ENCODE measurements at regions not wholly inside any gene's neighbourhood (a gene's known extent, or its start where the extent isn't known, plus 50 kb on each side); places are given as distances from the start of the nearest gene placed in this dataset.
A peak's percentile ranks its signal among the peaks of the same experiment; 100 is the strongest.

GRCh38 chr4:124146068-124146467 is 566.5 kb downstream of the ANKRD50 start:
- Histone ChIP-seq H3K4me1 (ENCODE audit: insufficient read depth, low read length) (peaks cover 6% of the 10 kb centered on the region), H3K27ac (ENCODE audit: low read depth, low read length) (no peak overlapping the region), H3K27me3 (ENCODE audit: insufficient read depth, low read length) (no peaks in the 10 kb centered on the region), H3K36me3 (ENCODE audit: insufficient read depth, low read length) (no peaks in the 10 kb centered on the region), H3K79me2 (ENCODE audit: insufficient read depth, low read length) (no peaks in the 10 kb centered on the region), H2AFZ (ENCODE audit: low read depth, low read length) (no peak overlapping the region), H4K20me1 (ENCODE audit: insufficient read depth, low read length) (no peaks in the 10 kb centered on the region), H3K4me3 (ENCODE audit: insufficient read depth, low read depth, low read length) (no peak overlapping the region), H3K9ac (ENCODE audit: low read length) (no peak overlapping the region), H3K9me3 (ENCODE audit: insufficient read depth, low read depth, low read length) (no peaks in the 10 kb centered on the region), H3K4me2 (ENCODE audit: low read length) (no peak overlapping the region)
- H3K9me3 Mint-ChIP-seq (ENCODE audit: unreplicated experiment) = peaks cover 3% of the 10 kb centered on the region
- no peaks in the 10 kb centered on the region for H3K36me3 Mint-ChIP-seq (ENCODE audit: low read depth, unreplicated experiment)
- DNase-seq (ENCODE audit: low read depth) (no peak), FAIRE-seq (no peak)
- H3K4me1 Mint-ChIP-seq (ENCODE audit: low read depth, unreplicated experiment) = no peaks in the 10 kb centered on the region
- no peak overlapping the region for H3K27ac Mint-ChIP-seq (ENCODE audit: unreplicated experiment)
- TF ChIP-seq EZH2 (IDR thresholded peaks at IDR 0.05; ENCODE audit: insufficient read depth, low read length) (no peak), CTCF (IDR thresholded peaks at IDR 0.05; ENCODE audit: insufficient read depth, low read depth, low read length) (no peak)
- H3K27me3 Mint-ChIP-seq (ENCODE audit: low read depth, unreplicated experiment) = peaks cover 1% of the 10 kb centered on the region
- no peak overlapping the region for H3K4me3 Mint-ChIP-seq (ENCODE audit: unreplicated experiment)

- Mint-ChIP-seq H3K27me3 (ENCODE audit: low read depth, unreplicated experiment) (no peaks in the 10 kb centered on the region), H3K4me1 (ENCODE audit: low read depth, unreplicated experiment) (peaks cover 4% of the 10 kb centered on the region), H3K9me3 (ENCODE audit: unreplicated experiment) (peaks cover 2% of the 10 kb centered on the region), H3K36me3 (ENCODE audit: low read depth, unreplicated experiment) (no peaks in the 10 kb centered on the region), H3K4me3 (ENCODE audit: unreplicated experiment) (no peak overlapping the region), H3K27ac (ENCODE audit: unreplicated experiment) (no peak overlapping the region)
- Histone ChIP-seq H3K27me3 (ENCODE audit: insufficient read depth, low read length) (no peaks in the 10 kb centered on the region), H3K9me3 (ENCODE audit: insufficient read depth, low read depth, low read length) (no peaks in the 10 kb centered on the region), H3K9ac (ENCODE audit: low read length) (no peak overlapping the region), H3K36me3 (ENCODE audit: insufficient read depth, low read length) (no peaks in the 10 kb centered on the region), H3K4me2 (ENCODE audit: low read length) (no peak overlapping the region), H3K4me3 (ENCODE audit: insufficient read depth, low read depth, low read length) (no peak overlapping the region), H3K27ac (ENCODE audit: low read depth, low read length) (no peak overlapping the region), H3K4me1 (ENCODE audit: insufficient read depth, low read length) (no peaks in the 10 kb centered on the region), H4K20me1 (ENCODE audit: insufficient read depth, low read length) (no peaks in the 10 kb centered on the region), H3K79me2 (ENCODE audit: insufficient read depth, low read length) (no peaks in the 10 kb centered on the region), H2AFZ (ENCODE audit: low read depth, low read length) (no peak overlapping the region)
- TF ChIP-seq EZH2 (IDR thresholded peaks at IDR 0.05; ENCODE audit: insufficient read depth, low read length) (no peak), CTCF (IDR thresholded peaks at IDR 0.05; ENCODE audit: insufficient read depth, low read depth, low read length) (no peak)
- FAIRE-seq = no peak
- peak; percentile 8 for DNase-seq (ENCODE audit: low read depth)
Measured at GRCh38 chr4:124151031-124151430, 561.5 kb downstream of the ANKRD50 start.

- Histone ChIP-seq H2AFZ (ENCODE audit: low read depth, low read length) (no peak overlapping the region), H3K4me3 (ENCODE audit: insufficient read depth, low read depth, low read length) (no peak overlapping the region), H3K9ac (ENCODE audit: low read length) (no peak overlapping the region), H3K27me3 (ENCODE audit: insufficient read depth, low read length) (no peaks in the 10 kb centered on the region), H3K36me3 (ENCODE audit: insufficient read depth, low read length) (no peaks in the 10 kb centered on the region), H3K4me1 (ENCODE audit: insufficient read depth, low read length) (no peaks in the 10 kb centered on the region), H4K20me1 (ENCODE audit: insufficient read depth, low read length) (no peaks in the 10 kb centered on the region), H3K27ac (ENCODE audit: low read depth, low read length) (no peak overlapping the region), H3K9me3 (ENCODE audit: insufficient read depth, low read depth, low read length) (no peaks in the 10 kb centered on the region), H3K4me2 (ENCODE audit: low read length) (no peak overlapping the region), H3K79me2 (ENCODE audit: insufficient read depth, low read length) (no peaks in the 10 kb centered on the region)
- FAIRE-seq (no peak), DNase-seq (ENCODE audit: low read depth) (peak; percentile 91)
- peaks cover 4% of the 10 kb centered on the region for H3K4me1 Mint-ChIP-seq (ENCODE audit: low read depth, unreplicated experiment)
- H3K27ac Mint-ChIP-seq (ENCODE audit: unreplicated experiment) = peak overlapping the region; percentile 87
- no peak overlapping the region for H3K4me3 Mint-ChIP-seq (ENCODE audit: unreplicated experiment)
- no peaks in the 10 kb centered on the region for H3K36me3 Mint-ChIP-seq (ENCODE audit: low read depth, unreplicated experiment)
- H3K9me3 Mint-ChIP-seq (ENCODE audit: unreplicated experiment) = peaks cover 2% of the 10 kb centered on the region
- no peaks in the 10 kb centered on the region for H3K27me3 Mint-ChIP-seq (ENCODE audit: low read depth, unreplicated experiment)
- TF ChIP-seq EZH2 (IDR thresholded peaks at IDR 0.05; ENCODE audit: insufficient read depth, low read length) (no peak), CTCF (IDR thresholded peaks at IDR 0.05; ENCODE audit: insufficient read depth, low read depth, low read length) (no peak)
Measured at GRCh38 chr4:124152132-124152531, 560.4 kb downstream of the ANKRD50 start.
